ENCODE measurements at regions not wholly inside any gene's neighbourhood (a gene's known extent, or its start where the extent isn't known, plus 50 kb on each side); places are given as distances from the start of the nearest gene placed in this dataset.

- Histone ChIP-seq H3K27me3 (replicated peaks; ENCODE audit: insufficient read depth, low read depth, low read length, poor library complexity) (no peaks in the 10 kb centered on the region), H3K9me3 (ENCODE audit: low read depth, low read length, poor library complexity, severe bottlenecking) (no peaks in the 10 kb centered on the region), H3K4me3 (ENCODE audit: low read depth, low read length, poor library complexity, severe bottlenecking) (no peak overlapping the region), H3K27ac (ENCODE audit: low read depth, low read length, poor library complexity, severe bottlenecking) (no peak overlapping the region), H3K4me1 (ENCODE audit: insufficient read depth, low read length, poor library complexity, severe bottlenecking) (no peaks in the 10 kb centered on the region), H3K36me3 (ENCODE audit: insufficient read depth, low read length, poor library complexity, severe bottlenecking) (no peaks in the 10 kb centered on the region)
- POLR2A ChIA-PET (ENCODE audit: low non-redundant PET), result no interaction called here
- TF ChIP-seq CTCF (conservative IDR thresholded peaks at IDR 0.05; ENCODE audit: low read depth, low read length), result no peak
- no peak for TF ChIP-seq EZH2 (IDR thresholded peaks at IDR 0.05; ENCODE audit: borderline replicate concordance, low read depth, low read length, poor library complexity, severe bottlenecking)
- CTCF ChIA-PET, result interaction anchor here (0.5 to 0.7 kb wide), 2 partner anchors 138 to 1051 kb away, joined by 3 read pairs; no protein-coding TSS in a partner anchor
- intact Hi-C loops (cut with micrococcal nuclease; ENCODE audit: unreplicated experiment), result no loop called here
- no peak for DNase-seq (ENCODE audit: low spot score)
- no TSS peak for BruUV-seq (replicated peaks)
Measured at GRCh38 chr2:187912950-187913349, 358.7 kb upstream of the TFPI start.

DNA sequence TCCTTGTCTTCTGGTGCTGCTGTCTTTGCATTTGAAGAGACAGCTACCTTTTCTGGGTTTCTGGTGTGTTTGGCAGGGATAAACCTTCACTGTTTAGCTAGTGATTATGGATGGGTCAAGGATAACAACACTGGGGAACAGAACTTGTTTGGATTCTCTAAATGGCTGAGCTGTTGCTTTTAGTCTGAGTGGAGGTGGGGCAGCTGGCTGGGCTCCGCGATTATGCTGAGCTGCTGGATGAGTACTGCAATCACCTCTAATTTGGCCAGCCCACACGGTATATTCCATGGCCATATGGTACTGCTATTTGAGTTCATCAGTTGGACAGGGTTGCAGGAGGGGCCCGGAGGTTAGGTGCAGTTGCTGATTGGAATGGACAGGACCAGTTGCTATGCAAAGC is 361.6 kb upstream of the TFPI start:
- intact Hi-C loops (cut with micrococcal nuclease; ENCODE audit: unreplicated experiment), result no loop called here
- Histone ChIP-seq H3K4me3 (ENCODE audit: low read depth, low read length, poor library complexity, severe bottlenecking) (no peak overlapping the region), H3K9me3 (ENCODE audit: low read depth, low read length, poor library complexity, severe bottlenecking) (no peaks in the 10 kb centered on the region), H3K27ac (ENCODE audit: low read depth, low read length, poor library complexity, severe bottlenecking) (no peak overlapping the region), H3K27me3 (replicated peaks; ENCODE audit: insufficient read depth, low read depth, low read length, poor library complexity) (no peaks in the 10 kb centered on the region), H3K4me1 (ENCODE audit: insufficient read depth, low read length, poor library complexity, severe bottlenecking) (no peaks in the 10 kb centered on the region), H3K36me3 (ENCODE audit: insufficient read depth, low read length, poor library complexity, severe bottlenecking) (no peaks in the 10 kb centered on the region)
- no peak for DNase-seq (ENCODE audit: low spot score)
- ChIA-PET CTCF (no interaction called here), POLR2A (ENCODE audit: low non-redundant PET) (no interaction called here)
- TF ChIP-seq CTCF (conservative IDR thresholded peaks at IDR 0.05; ENCODE audit: low read depth, low read length), result no peak
- no peak for TF ChIP-seq EZH2 (IDR thresholded peaks at IDR 0.05; ENCODE audit: borderline replicate concordance, low read depth, low read length, poor library complexity, severe bottlenecking)
- no TSS peak for BruUV-seq (replicated peaks)

GRCh38 chr2:187916799-187917198 is 362.6 kb upstream of the TFPI start:
- no TSS peak for BruUV-seq (replicated peaks)

More at GRCh38 chr2:187916799-187917198, 362.6 kb upstream of the TFPI start:
- H3K4me1 ChIP-seq (ENCODE audit: insufficient read depth, low read length, poor library complexity, severe bottlenecking), result no peaks in the 10 kb centered on the region
- DNase-seq (ENCODE audit: low spot score), result no peak
- no peaks in the 10 kb centered on the region for H3K27me3 ChIP-seq (replicated peaks; ENCODE audit: insufficient read depth, low read depth, low read length, poor library complexity)
- no peak overlapping the region for H3K4me3 ChIP-seq (ENCODE audit: low read depth, low read length, poor library complexity, severe bottlenecking)
- intact Hi-C loops (cut with micrococcal nuclease; ENCODE audit: unreplicated experiment), result no loop called here
- no peak for TF ChIP-seq CTCF (conservative IDR thresholded peaks at IDR 0.05; ENCODE audit: low read depth, low read length)
- no peak for TF ChIP-seq EZH2 (IDR thresholded peaks at IDR 0.05; ENCODE audit: borderline replicate concordance, low read depth, low read length, poor library complexity, severe bottlenecking)
- H3K36me3 ChIP-seq (ENCODE audit: insufficient read depth, low read length, poor library complexity, severe bottlenecking), result no peaks in the 10 kb centered on the region
- ChIA-PET POLR2A (ENCODE audit: low non-redundant PET) (no interaction called here), CTCF (no interaction called here)
- H3K27ac ChIP-seq (ENCODE audit: low read depth, low read length, poor library complexity, severe bottlenecking), result no peak overlapping the region
- no peaks in the 10 kb centered on the region for H3K9me3 ChIP-seq (ENCODE audit: low read depth, low read length, poor library complexity, severe bottlenecking)

Data from A673 (cell line).